Umbilical cord (tissue), 1 donor: ENCODE measurements at regions not wholly inside any gene's neighbourhood (a gene's known extent, or its start where the extent isn't known, plus 50 kb on each side); places are given as distances from the start of the nearest gene placed in this dataset.
A peak's percentile ranks its signal among the peaks of the same experiment; 100 is the strongest.
"Not testable (repeated sequence)": the region's sequence is repeated elsewhere in the genome, so short reads cannot be mapped to it uniquely, and the experiment has no call there.

ENCODE experiments used
- DNase-seq: peaks from one replicate; pipeline ENCODE4 v3.0.0-alpha.2; 2015; ENCODE audit warnings: low spot score

DNA sequence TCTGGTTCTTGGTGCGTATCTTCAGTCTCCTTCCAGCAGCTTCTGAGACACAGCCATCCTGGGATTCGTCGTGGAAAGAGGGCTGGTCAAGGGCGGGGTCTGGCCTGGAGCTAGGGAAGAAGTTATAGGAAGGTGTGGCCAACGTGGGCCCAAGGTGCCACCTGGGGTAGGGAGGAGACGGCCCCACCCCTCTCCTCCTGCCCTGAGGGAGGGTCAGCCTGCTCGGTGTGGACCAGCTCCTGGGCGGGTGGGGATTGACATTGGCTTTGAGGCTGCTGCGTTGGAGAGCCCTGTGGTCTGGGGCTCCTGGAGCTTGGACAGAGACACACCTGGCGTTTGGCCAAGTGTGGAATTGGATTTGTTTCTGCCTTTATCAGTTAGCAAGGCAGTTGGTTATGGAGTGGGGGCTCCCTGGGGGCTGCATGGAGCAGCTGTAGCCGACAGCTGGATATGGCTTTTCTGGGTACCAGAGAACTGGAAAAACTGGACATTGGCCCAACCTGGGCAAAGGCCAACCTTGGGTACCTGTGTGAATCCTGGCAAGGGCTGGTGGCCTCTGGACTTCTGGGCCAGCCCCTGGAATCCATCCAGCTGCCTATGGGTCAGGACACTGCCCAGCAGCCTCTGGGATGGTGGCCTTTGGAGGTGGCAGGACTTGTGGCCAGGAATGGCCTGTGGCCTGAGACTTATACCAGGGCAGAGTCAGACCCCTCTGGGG, 75.7 kb upstream of the PPP1R26 start:
- no peak for DNase-seq

GRCh38 chr9:135404451-135405144, 75.0 kb upstream of the PPP1R26 start:
- no peak for DNase-seq

- not testable (repeated sequence) for DNase-seq
Observed at GRCh38 chr9:135405145-135405464, 74.5 kb upstream of the PPP1R26 start.

DNA sequence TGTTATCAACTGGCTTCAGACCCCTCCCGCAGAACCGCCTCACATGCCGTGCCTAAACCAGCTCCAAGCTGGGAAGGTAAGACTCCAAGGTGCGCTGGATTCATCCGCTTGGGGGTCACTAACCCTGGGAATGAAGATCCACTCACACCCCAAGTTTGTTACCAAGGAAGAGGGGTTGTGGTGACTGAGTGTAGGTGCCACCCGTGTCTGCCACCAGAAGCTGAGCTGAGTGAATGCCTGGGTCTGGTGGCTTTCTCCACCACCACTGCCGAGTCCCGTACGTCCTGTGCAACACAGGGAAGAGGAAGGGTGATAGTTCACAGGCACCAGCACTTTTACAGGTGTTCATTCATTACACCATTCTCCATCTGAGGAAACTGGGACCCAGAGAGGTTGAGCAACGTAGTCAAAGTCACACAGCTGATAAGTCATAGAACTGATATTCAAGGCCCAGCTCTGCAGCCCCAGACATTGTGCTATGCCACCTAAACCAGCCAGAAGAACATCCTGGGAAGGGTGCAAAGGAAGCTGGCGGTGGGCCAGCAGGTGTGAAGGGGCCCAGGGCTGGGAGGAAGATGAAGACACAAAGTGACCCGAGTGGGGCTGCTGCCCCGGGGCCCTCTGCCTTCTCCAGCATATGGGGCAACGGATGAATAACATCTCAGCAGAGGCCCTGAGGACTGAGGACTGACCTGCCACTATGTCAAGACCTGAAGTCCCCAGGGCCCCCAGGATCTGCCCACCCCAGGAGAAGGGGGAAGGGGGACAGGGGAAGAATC, 70.9 kb upstream of the PPP1R26 start:
- DNase-seq, result no peak

- DNase-seq, result no peak
Observed at GRCh38 chr9:135409286-135410200, 70.0 kb upstream of the PPP1R26 start.

GRCh38 chr9:135410421-135410820, 69.2 kb upstream of the PPP1R26 start:
- no peak for DNase-seq

DNA sequence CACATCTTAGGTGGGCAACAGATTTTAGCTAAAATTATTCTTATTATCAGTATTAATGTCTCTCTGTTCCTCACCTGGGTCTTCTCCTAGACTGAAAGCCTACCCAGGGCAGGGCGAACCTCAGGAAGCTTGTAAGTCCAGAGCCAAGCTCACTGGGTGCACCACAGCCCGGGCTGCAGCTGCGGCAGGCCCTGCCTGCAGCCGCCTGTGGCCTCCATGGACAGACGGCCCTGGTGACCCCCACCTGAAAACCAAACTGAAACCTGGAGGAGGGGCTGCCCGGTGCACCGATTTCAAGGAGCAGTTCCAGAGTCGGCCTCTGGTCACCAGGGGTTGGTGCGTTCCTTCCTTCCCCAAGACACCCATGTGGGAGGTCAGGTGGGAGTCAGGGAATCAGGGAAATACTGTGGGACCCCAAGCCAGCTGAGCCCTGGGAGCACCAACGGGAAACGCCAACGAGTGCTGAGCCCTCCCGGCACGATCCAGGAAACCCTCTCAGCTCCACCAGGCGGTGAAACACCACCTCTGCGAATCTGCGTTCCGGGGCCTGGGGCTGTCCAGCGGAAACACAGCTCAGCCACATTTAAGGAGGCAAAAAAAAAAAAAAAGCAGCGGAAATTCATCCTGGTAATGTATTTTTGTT, 68.6 kb upstream of the PPP1R26 start:
- no peak for DNase-seq

DNA sequence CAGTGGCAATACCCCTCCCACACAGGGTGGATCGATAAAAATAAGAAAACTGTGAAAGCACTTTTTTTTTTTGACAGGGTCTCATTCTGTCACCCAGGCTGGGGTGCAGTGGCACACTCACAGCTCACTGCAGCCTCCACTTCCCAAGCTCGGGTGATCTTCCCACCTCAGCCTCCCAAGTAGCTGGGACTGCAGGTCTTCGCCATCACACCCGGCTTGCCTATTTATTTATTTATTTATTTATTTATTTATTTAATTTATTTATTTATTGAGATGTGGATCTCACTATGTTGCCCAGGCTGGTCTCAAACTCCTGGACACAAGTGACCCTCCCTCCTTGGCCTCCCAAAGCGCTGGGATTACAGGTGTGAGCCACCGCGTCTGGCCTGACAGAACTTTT, 68.0 kb upstream of the PPP1R26 start:
- DNase-seq, result not testable (repeated sequence)

DNA sequence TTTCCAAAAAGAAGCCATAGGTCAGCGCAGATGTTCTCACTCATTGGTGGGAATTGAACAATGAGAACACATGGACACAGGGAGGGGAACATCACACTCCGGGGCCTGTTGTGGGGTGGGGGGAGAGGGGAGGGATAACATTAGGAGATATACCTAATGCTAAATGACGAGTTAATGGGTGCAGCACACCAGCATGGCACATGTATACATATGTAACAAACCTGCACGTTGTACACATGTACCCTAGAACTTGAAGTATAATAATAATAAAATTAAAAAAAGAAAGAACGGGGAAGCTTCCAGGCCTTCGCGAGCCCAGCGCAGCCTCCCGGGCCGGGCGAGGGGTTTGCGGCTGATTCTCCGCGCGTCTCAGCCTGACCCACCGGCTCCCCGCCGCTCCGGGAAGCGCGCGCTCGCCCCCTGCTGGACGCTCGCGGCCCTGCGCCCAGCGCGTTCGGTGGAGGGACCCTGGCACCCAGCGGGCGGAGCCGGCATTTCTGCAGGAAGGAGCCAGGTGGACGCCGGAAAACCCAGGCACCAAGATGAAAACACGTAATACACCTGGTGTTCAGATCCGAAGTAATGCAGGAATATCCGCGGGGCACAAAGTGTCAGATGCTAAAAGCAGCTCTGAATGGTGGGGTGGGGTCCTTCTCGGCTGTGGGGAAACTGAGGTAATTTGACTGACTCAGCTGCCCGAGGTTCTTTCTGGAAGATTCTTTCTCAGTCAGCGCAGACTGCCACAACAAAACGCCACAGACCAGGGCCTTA, 67.1 kb upstream of the PPP1R26 start:
- DNase-seq, result peak; percentile 50

GRCh38 chr9:135413086-135413375, 66.6 kb upstream of the PPP1R26 start:
- DNase-seq, result no peak

- no peak for DNase-seq
Observed at GRCh38 chr9:135413461-135413860, 66.1 kb upstream of the PPP1R26 start.

GRCh38 chr9:135414293-135414692, 65.3 kb upstream of the PPP1R26 start:
- no peak for DNase-seq

DNA sequence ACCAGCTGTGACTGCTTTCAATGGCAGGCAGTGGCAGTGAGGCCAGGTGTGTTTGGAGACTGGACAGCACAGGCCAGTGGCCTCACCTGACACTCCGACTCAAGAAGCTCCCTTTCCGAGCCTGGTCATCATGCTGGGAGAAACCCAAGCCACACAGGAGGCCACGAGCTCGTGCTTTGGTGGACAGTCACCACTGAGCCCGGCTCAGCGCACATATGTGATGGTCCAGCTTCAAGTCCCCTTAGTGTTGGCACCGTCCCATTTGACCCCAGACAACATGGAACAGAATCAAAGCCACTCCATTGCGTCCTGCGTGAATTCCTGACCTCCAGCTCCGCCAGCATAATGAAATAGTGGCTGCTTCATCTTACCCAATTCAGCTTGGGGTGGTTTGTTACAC, 64.0 kb upstream of the PPP1R26 start:
- DNase-seq, result no peak

GRCh38 chr9:135416664-135417290, 62.8 kb upstream of the PPP1R26 start:
- DNase-seq, result no peak

- DNase-seq, result no peak
Observed at GRCh38 chr9:135418161-135418560, 61.4 kb upstream of the PPP1R26 start.

GRCh38 chr9:135419106-135419505, 60.5 kb upstream of the PPP1R26 start:
- no peak for DNase-seq

DNA sequence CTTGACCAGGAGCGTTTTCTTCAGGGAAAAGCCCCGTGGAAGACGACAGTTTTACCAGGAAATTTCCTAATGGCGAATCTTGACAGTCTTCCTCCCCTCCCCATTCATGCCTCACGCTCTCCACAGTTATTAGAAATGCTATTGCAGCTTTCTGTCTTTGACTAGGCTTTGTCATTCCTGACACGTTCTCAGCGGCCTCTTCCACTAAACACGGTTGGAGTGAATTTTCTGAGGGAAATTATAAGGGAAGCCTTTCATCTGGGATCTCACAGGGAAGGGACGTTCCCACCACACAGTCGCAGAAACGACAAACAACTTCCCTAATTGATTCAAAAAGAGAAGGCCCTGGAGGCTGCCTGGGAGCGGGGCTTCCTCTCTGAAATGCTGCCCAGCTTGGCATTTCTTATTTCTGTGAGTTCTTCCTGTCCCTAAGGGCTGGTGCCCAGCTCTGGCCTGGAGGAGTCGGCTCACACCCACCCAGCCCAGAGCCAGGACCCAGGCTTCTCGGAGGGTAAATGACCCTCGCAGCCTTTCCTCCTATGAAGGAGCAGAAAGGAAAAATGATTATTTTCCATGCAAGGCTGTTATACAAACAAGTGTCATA, 57.1 kb upstream of the PPP1R26 start:
- DNase-seq, result no peak

GRCh38 chr9:135423725-135424124, 55.9 kb upstream of the PPP1R26 start:
- DNase-seq, result no peak
